A673 (cell line): ENCODE measurements at regions not wholly inside any gene's neighbourhood (a gene's known extent, or its start where the extent isn't known, plus 50 kb on each side); places are given as distances from the start of the nearest gene placed in this dataset.

Experiments
- BruUV-seq: library from RNA; stranded (reverse); fragments of 400-500 nt; replicated peaks from 2 replicates; lab custom pipeline; 2021; lab: Mats Ljungman, UMichigan
- CTCF ChIA-PET: fragments of 300-600 bp; sonication (Branson Sonifier 250); formaldehyde crosslinking; loops from one replicate; lab custom pipeline; 2022; ENCODE audit warnings: antibody characterized with exemption; lab: Charles Lee
- POLR2A ChIA-PET: fragments of 300-600 bp; sonication (Branson Sonifier 250); formaldehyde crosslinking; loops from one replicate; lab custom pipeline; 2022; ENCODE audit warnings: antibody characterized with exemption; ENCODE audit not compliant: low non-redundant PET; lab: Charles Lee
- DNase-seq: peaks from one replicate; pipeline ENCODE4 v3.0.0-alpha.2; 2015; ENCODE audit warnings: low spot score
- H3K27ac ChIP-seq: fragments of 200-600 bp; sonication (generic); 2 replicates; pipeline ENCODE4 v1.5.1; 2016; ENCODE audit warnings: mixed run types, low read depth, mild to moderate bottlenecking, mixed read lengths, antibody characterized with exemption, low read length; ENCODE audit not compliant: poor library complexity, severe bottlenecking
- H3K27me3 ChIP-seq: fragments of 200-600 bp; sonication (generic); replicated peaks from 2 replicates; pipeline ENCODE4 v1.6.1; 2017; ENCODE audit warnings: mixed run types, low read depth, mild to moderate bottlenecking, mixed read lengths, antibody characterized with exemption, low read length; ENCODE audit not compliant: insufficient read depth, poor library complexity
- H3K36me3 ChIP-seq: fragments of 200-600 bp; sonication (generic); 2 replicates; pipeline ENCODE4 v1.6.1; 2016; ENCODE audit warnings: mixed run types, mild to moderate bottlenecking, mixed read lengths, antibody characterized with exemption, low read length; ENCODE audit not compliant: insufficient read depth, poor library complexity, severe bottlenecking
- H3K4me1 ChIP-seq: fragments of 200-600 bp; sonication (generic); 2 replicates; pipeline ENCODE4 v1.6.1; 2017; ENCODE audit warnings: mixed run types, mild to moderate bottlenecking, mixed read lengths, antibody characterized with exemption, low read length; ENCODE audit not compliant: insufficient read depth, poor library complexity, severe bottlenecking
- H3K4me3 ChIP-seq: fragments of 200-600 bp; sonication (generic); 2 replicates; pipeline ENCODE4 v1.5.1; 2016; ENCODE audit warnings: low read depth, mixed run types, mild to moderate bottlenecking, mixed read lengths, low read length; ENCODE audit not compliant: poor library complexity, severe bottlenecking
- H3K9me3 ChIP-seq: fragments of 200-600 bp; sonication (generic); 2 replicates; pipeline ENCODE4 v1.6.1; 2016; ENCODE audit warnings: mixed run types, low read depth, mild to moderate bottlenecking, mixed read lengths, antibody characterized with exemption, low read length; ENCODE audit not compliant: poor library complexity, severe bottlenecking
- EZH2 ChIP-seq: fragments of 200-600 bp; sonication (generic); IDR thresholded peaks from 2 replicates; pipeline ENCODE4 v1.6.1; 2017; ENCODE audit warnings: borderline replicate concordance, low read depth, mild to moderate bottlenecking, mixed read lengths, antibody characterized with exemption, low read length; ENCODE audit not compliant: poor library complexity, severe bottlenecking
- intact Hi-C: fragments of 100-400 bp; cut with micrococcal nuclease; formaldehyde crosslinking; loops from one replicate; pipeline ENCODE4 v1.10.0; 2022; ENCODE audit not compliant: unreplicated experiment
- TF ChIP-seq, protein P1 (sequence below): fragments of 300-800, 200-600 bp; sonication (generic); conservative IDR thresholded peaks from 2 replicates; pipeline ENCODE4 v1.5.1; 2017; ENCODE audit warnings: low read depth, mild to moderate bottlenecking, antibody characterized with exemption, low read length, moderate library complexity, mixed read lengths

DNA sequence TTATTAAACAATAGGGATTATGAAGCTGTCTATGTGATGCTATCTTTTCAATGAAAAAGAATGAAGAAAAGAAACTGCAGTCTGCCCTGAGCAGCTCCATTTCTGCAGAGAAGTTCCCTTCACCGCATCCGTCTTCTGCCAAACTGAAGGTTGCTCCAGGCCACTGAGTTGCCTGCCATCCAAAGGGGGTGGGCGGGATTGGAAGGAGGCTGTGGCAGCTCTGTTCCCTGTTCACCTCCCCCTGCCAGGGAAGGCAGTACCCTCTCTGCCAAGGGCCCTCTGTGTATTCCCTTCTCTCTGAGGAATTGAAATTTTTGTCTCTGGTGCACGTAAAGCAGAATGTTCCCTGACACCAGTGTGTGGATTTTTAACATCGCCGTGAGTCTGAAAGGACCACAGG, 243.1 kb upstream of the GHITM start:
- BruUV-seq, result no TSS peak
- ChIA-PET POLR2A (no interaction called here), CTCF (no interaction called here)
- H3K4me1 ChIP-seq, result no peaks in the 10 kb centered on the region
- peaks cover 6% of the 10 kb centered on the region for H3K27me3 ChIP-seq
- no peak overlapping the region for H3K4me3 ChIP-seq
- TF ChIP-seq, protein P1, sequence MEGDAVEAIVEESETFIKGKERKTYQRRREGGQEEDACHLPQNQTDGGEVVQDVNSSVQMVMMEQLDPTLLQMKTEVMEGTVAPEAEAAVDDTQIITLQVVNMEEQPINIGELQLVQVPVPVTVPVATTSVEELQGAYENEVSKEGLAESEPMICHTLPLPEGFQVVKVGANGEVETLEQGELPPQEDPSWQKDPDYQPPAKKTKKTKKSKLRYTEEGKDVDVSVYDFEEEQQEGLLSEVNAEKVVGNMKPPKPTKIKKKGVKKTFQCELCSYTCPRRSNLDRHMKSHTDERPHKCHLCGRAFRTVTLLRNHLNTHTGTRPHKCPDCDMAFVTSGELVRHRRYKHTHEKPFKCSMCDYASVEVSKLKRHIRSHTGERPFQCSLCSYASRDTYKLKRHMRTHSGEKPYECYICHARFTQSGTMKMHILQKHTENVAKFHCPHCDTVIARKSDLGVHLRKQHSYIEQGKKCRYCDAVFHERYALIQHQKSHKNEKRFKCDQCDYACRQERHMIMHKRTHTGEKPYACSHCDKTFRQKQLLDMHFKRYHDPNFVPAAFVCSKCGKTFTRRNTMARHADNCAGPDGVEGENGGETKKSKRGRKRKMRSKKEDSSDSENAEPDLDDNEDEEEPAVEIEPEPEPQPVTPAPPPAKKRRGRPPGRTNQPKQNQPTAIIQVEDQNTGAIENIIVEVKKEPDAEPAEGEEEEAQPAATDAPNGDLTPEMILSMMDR, result no peak
- H3K36me3 ChIP-seq, result no peaks in the 10 kb centered on the region
- H3K9me3 ChIP-seq, result no peaks in the 10 kb centered on the region
- DNase-seq, result no peak
- no peak overlapping the region for H3K27ac ChIP-seq
- intact Hi-C loops, result no loop called here

DNA sequence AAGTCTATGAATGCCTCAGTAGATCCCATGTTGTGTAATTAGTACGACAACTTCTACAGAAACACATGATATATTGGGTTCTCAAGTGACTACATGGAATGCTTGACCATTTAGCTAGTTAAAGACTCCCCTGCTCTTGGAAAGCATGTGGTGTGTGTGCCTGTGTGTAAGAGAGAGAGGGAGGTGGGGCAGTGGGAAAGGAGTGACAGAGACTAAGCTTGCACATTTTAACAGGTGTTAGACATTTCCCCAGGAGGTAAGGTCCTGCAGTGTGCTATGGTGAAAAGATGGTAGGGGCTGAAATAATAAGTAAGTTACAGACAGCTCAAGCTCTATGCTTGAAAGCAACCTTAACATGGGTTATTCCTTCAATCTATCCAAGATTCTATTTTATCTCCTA, 241.7 kb upstream of the GHITM start:
- TF ChIP-seq EZH2, result no peak
- TF ChIP-seq, protein P1, result no peak
- H3K4me3 ChIP-seq, result no peak overlapping the region
- H3K4me1 ChIP-seq, result no peaks in the 10 kb centered on the region
- intact Hi-C loops, result no loop called here
- H3K27me3 ChIP-seq, result no peaks in the 10 kb centered on the region
- H3K36me3 ChIP-seq, result no peaks in the 10 kb centered on the region
- BruUV-seq, result no TSS peak
- no peaks in the 10 kb centered on the region for H3K9me3 ChIP-seq
- ChIA-PET CTCF (no interaction called here), POLR2A (no interaction called here)
- H3K27ac ChIP-seq, result no peak overlapping the region
- no peak for DNase-seq

DNA sequence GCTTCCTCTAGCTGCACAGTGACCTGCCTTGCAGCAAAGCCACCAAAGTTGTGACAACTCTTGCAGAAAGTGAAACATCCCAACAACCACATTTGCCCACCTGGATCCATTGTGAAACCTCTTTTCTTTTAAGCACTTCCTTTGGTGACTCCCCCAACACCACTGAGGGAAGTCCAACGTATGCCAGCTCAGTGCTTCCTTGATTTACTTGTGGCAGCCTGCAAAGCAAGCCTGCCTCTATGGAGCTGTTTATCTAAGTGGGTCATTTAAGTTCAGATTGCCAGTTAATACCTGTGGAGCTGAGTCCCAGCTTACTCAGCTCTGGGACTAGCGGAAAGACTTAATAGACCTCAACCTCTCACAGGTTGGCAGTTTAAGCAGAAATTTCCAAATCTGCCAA, 230.8 kb upstream of the GHITM start:
- ChIA-PET POLR2A (no interaction called here), CTCF (no interaction called here)
- Histone ChIP-seq H3K4me3 (no peak overlapping the region), H3K4me1 (no peaks in the 10 kb centered on the region), H3K27me3 (no peaks in the 10 kb centered on the region), H3K36me3 (no peaks in the 10 kb centered on the region), H3K9me3 (no peaks in the 10 kb centered on the region), H3K27ac (no peak overlapping the region)
- intact Hi-C loops, result no loop called here
- DNase-seq, result no peak
- TF ChIP-seq, protein P1, result no peak
- TF ChIP-seq EZH2, result no peak
- BruUV-seq, result no TSS peak

DNA sequence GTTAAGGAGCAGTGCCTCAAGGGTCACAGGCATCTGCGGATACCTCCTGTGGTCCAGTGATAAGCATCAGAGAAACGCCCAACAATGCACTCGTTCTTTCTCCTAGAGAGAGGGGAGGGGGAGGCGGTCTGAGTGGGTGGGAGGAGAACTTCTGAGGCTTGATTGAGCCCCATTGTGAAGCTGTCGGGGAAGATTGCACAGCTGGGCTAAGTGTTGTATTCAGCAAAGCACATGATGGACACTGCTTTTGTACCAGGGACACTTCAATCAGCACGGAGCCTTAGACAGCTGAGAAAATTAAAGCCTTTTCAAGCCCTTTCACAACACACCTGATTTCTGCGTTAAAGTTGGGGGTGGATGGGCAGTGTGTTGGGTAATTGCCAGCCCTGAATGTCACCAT, 230.3 kb upstream of the GHITM start:
- no peaks in the 10 kb centered on the region for H3K27me3 ChIP-seq
- ChIA-PET CTCF (no interaction called here), POLR2A (no interaction called here)
- H3K4me1 ChIP-seq, result no peaks in the 10 kb centered on the region
- H3K4me3 ChIP-seq, result no peak overlapping the region
- intact Hi-C loops, result no loop called here
- H3K36me3 ChIP-seq, result no peaks in the 10 kb centered on the region
- H3K9me3 ChIP-seq, result no peaks in the 10 kb centered on the region
- H3K27ac ChIP-seq, result no peak overlapping the region
- TF ChIP-seq EZH2, result no peak
- TF ChIP-seq, protein P1, result no peak
- no TSS peak for BruUV-seq
- no peak for DNase-seq
